Panc1 (cell line): ENCODE measurements at regions not wholly inside any gene's neighbourhood (a gene's known extent, or its start where the extent isn't known, plus 50 kb on each side); places are given as distances from the start of the nearest gene placed in this dataset.

Experiments used
- ATAC-seq: fragments of 200-7000 bp; cut with Tn5 transposase; 2 replicates; pipeline ENCODE4 v1.9.1; 2020; ENCODE audit warnings: mild to moderate bottlenecking, moderate library complexity
- BruUV-seq: library from RNA; stranded (reverse); fragments of 400-500 nt; replicated peaks from 2 replicates; lab custom pipeline; 2021; lab: Mats Ljungman, UMichigan
- CTCF ChIA-PET: fragments of 300-600 bp; sonication (Branson Sonifier 250); formaldehyde crosslinking; loops from one replicate; lab custom pipeline; 2022; ENCODE audit warnings: antibody characterized with exemption; lab: Charles Lee
- POLR2A ChIA-PET: fragments of 300-600 bp; sonication (Branson Sonifier 250); formaldehyde crosslinking; loops from one replicate; lab custom pipeline; 2022; ENCODE audit warnings: antibody characterized with exemption; lab: Charles Lee
- DNase-seq: peaks from one replicate; pipeline ENCODE4 v3.0.0-alpha.2; 2010; ENCODE audit warnings: low read depth, low spot score
- H3K27ac ChIP-seq: 2 replicates; pipeline ENCODE4 v1.5.1; 2011; ENCODE audit warnings: mild to moderate bottlenecking, low read length, inconsistent platforms
- H3K27me3 ChIP-seq: fragments of 200-500 bp; sonication (Bioruptor generic); 2 replicates; pipeline ENCODE4 v1.6.0; 2014; ENCODE audit warnings: low read length, inconsistent platforms; ENCODE audit not compliant: control insufficient read depth, insufficient read depth
- H3K36me3 ChIP-seq: fragments of 200-500 bp; sonication (Bioruptor generic); 2 replicates; pipeline ENCODE4 v1.5.1; 2014; ENCODE audit warnings: inconsistent platforms, mild to moderate bottlenecking, low read length, moderate library complexity; ENCODE audit not compliant: control insufficient read depth, insufficient read depth
- H3K4me1 ChIP-seq: 2 replicates; pipeline ENCODE4 v1.5.1; 2011; ENCODE audit warnings: inconsistent platforms, mild to moderate bottlenecking, low read length, moderate library complexity; ENCODE audit not compliant: control insufficient read depth, insufficient read depth
- H3K4me3 ChIP-seq, 2 experiments: 2 replicates each; pipeline ENCODE4 v1.5.1; 2011 to 2012; ENCODE audit warnings: low read depth in 2 of 2, low read length in 2 of 2, mild to moderate bottlenecking in 2 of 2, inconsistent platforms in 1 of 2, moderate library complexity in 1 of 2
- H3K9me3 ChIP-seq: fragments of 200-500 bp; sonication (Bioruptor generic); 2 replicates; pipeline ENCODE4 v1.5.1; 2014; ENCODE audit warnings: low read depth, mild to moderate bottlenecking, inconsistent platforms, low read length, moderate library complexity; ENCODE audit not compliant: control insufficient read depth, insufficient read depth
- CTCF ChIP-seq: fragments of 450-650 bp; IDR thresholded peaks from 2 replicates; pipeline ENCODE4 v1.5.1; 2017; ENCODE audit warnings: mild to moderate bottlenecking
- POLR2AphosphoS5 ChIP-seq: IDR thresholded peaks from 2 replicates; pipeline ENCODE4 v1.6.1; 2012; ENCODE audit warnings: mild to moderate bottlenecking, low read depth, low read length, moderate library complexity
- SIN3A ChIP-seq: IDR thresholded peaks from 2 replicates; pipeline ENCODE4 v1.6.1; 2012; ENCODE audit warnings: low read depth, mild to moderate bottlenecking, low read length, moderate library complexity, borderline replicate concordance; ENCODE audit not compliant: insufficient read depth
- TCF7L2 ChIP-seq: IDR thresholded peaks from 2 replicates; pipeline ENCODE4 v1.6.1; 2011; ENCODE audit warnings: mild to moderate bottlenecking, low read depth, low read length, inconsistent platforms
- in situ Hi-C: cut with HindIII; loops from 2 replicates; pipeline ENCODE4 v1.10.0; 2016; ENCODE audit warnings: low sequenced_read_pairs, low pct_unique_long_range_greater_than_20kb
- intact Hi-C: fragments of 100-400 bp; cut with micrococcal nuclease; formaldehyde crosslinking; loops from one replicate; pipeline ENCODE4 v1.10.0; 2022; ENCODE audit not compliant: unreplicated experiment
- TF ChIP-seq, protein P1 (sequence below), 2 experiments: IDR thresholded peaks; 2 replicates each; pipeline ENCODE4 v1.6.1; 2011 to 2012; ENCODE audit warnings: low read depth in 2 of 2, control low read depth in 1 of 2, low read length in 1 of 2, mild to moderate bottlenecking in 1 of 2, moderate library complexity in 1 of 2; ENCODE audit not compliant: insufficient read depth in 1 of 2

GRCh38 chr17:77298811-77299210, 158.0 kb downstream of the SEC14L1 start:
- ChIA-PET POLR2A (interaction anchor here (0.5 to 1.2 kb wide), 4 partner anchors 10 to 284 kb away, joined by 3 to 4 read pairs (median 4); no protein-coding TSS in a partner anchor), CTCF (no interaction called here)
- BruUV-seq: no TSS peak
- Histone ChIP-seq H3K4me1 (peaks cover 85% of the 10 kb centered on the region), H3K9me3 (no peaks in the 10 kb centered on the region), H3K36me3 (peaks cover 7% of the 10 kb centered on the region), H3K27me3 (no peaks in the 10 kb centered on the region), H3K27ac (peak overlapping the region; percentile 74), H3K4me3 (no peak overlapping the region)
- ATAC-seq (peak; percentile 40), DNase-seq (no peak)
- intact Hi-C loops (no loop called here), in situ Hi-C loops (no loop called here)
- TF ChIP-seq, protein P1, sequence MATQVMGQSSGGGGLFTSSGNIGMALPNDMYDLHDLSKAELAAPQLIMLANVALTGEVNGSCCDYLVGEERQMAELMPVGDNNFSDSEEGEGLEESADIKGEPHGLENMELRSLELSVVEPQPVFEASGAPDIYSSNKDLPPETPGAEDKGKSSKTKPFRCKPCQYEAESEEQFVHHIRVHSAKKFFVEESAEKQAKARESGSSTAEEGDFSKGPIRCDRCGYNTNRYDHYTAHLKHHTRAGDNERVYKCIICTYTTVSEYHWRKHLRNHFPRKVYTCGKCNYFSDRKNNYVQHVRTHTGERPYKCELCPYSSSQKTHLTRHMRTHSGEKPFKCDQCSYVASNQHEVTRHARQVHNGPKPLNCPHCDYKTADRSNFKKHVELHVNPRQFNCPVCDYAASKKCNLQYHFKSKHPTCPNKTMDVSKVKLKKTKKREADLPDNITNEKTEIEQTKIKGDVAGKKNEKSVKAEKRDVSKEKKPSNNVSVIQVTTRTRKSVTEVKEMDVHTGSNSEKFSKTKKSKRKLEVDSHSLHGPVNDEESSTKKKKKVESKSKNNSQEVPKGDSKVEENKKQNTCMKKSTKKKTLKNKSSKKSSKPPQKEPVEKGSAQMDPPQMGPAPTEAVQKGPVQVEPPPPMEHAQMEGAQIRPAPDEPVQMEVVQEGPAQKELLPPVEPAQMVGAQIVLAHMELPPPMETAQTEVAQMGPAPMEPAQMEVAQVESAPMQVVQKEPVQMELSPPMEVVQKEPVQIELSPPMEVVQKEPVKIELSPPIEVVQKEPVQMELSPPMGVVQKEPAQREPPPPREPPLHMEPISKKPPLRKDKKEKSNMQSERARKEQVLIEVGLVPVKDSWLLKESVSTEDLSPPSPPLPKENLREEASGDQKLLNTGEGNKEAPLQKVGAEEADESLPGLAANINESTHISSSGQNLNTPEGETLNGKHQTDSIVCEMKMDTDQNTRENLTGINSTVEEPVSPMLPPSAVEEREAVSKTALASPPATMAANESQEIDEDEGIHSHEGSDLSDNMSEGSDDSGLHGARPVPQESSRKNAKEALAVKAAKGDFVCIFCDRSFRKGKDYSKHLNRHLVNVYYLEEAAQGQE (IDR thresholded peaks at IDR 0.05; ENCODE audit: insufficient read depth in 1 of 2, low read depth in 2 of 2, low read length in 1 of 2): no peak
- TF ChIP-seq SIN3A (no peak), TCF7L2 (no peak), POLR2AphosphoS5 (no peak), CTCF (no peak)

DNA sequence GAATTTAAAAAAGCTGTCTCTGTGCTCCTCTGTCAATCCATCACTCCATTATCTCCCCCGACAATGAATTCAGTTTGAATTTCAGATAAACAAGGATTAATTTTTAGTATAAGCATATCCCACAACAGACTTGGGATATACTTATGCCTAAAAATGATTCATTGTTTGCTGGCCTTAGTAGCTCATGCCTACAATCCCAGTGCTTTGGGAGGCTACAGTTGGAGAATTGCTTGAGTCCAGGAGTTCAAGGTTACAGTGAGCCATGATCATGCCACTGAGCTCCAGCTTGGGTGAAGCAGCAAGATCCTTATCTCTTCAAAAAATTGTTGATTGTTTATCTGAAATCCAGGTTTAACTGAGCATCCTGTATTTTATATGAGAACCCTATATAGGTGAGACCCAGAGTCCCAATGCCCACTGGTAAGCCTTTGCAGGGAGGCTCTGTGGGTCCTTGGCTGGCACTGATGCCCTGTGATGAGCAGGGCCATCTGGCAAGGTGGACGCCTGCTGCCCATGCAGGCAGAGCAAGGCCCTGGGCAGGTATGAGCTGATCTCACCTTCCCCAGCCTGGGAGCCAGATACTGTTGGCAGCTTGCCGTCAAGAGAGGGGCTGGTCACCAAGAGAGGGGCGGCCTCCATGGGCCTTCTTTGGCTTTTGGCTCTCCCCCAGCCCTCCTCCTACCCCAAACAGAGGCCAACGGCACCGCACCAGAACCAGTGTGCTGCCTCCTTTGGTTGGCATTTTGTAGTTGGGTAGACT, 158.7 kb downstream of the SEC14L1 start:
- ChIA-PET CTCF (no interaction called here), POLR2A (interaction anchor here (0.5 to 1.2 kb wide), 6 partner anchors 11 to 283 kb away, joined by 3 to 4 read pairs (median 4); no protein-coding TSS in a partner anchor)
- peaks cover 7% of the 10 kb centered on the region for H3K36me3 ChIP-seq
- peak overlapping the region; percentile 74 for H3K27ac ChIP-seq
- DNase-seq: no peak
- no peak overlapping the region for H3K4me3 ChIP-seq
- TF ChIP-seq CTCF (no peak), POLR2AphosphoS5 (peak; percentile 14; the same call in 1 of the 2 replicates)
- in situ Hi-C loops: no loop called here
- ATAC-seq: no peak
- H3K4me1 ChIP-seq: peaks cover 90% of the 10 kb centered on the region
- no TSS peak for BruUV-seq
- no peaks in the 10 kb centered on the region for H3K9me3 ChIP-seq
- intact Hi-C loops: no loop called here
- H3K27me3 ChIP-seq: no peaks in the 10 kb centered on the region
